ENCODE measurements at regions not wholly inside any gene's neighbourhood (a gene's known extent, or its start where the extent isn't known, plus 50 kb on each side); places are given as distances from the start of the nearest gene placed in this dataset.

- TF ChIP-seq CTCF (IDR thresholded peaks at IDR 0.05; ENCODE audit: low read depth, low read length, poor library complexity, severe bottlenecking) = no peak
- TF ChIP-seq EZH2phosphoT487 (IDR thresholded peaks at IDR 0.05; ENCODE audit: borderline replicate concordance, low read length) = no peak
These were observed 345.9 kb upstream of the CD180 start for GRCh38 chr5:67542479-67542878.

Measured in DOHH2 (cell line).